PFSK-1 (cell line): ENCODE measurements at regions not wholly inside any gene's neighbourhood (a gene's known extent, or its start where the extent isn't known, plus 50 kb on each side); places are given as distances from the start of the nearest gene placed in this dataset.

ENCODE experiments used
- POLR2AphosphoS5 ChIP-seq: IDR thresholded peaks from 2 replicates; pipeline ENCODE4 v1.6.1; 2012; ENCODE audit warnings: low read depth, mild to moderate bottlenecking, control low read depth, low read length, moderate library complexity
- REST ChIP-seq, 2 experiments: IDR thresholded peaks; 2 replicates each; pipeline versions ENCODE4 v1.6.1 to v1.8.0; 2011 to 2012; ENCODE audit warnings: low read depth in 2 of 2, low read length in 2 of 2, control low read depth in 1 of 2, inconsistent platforms in 1 of 2, mild to moderate bottlenecking in 1 of 2, moderate library complexity in 1 of 2; ENCODE audit not compliant: insufficient read depth in 1 of 2
- SIN3A ChIP-seq: IDR thresholded peaks from 2 replicates; pipeline ENCODE4 v1.6.1; 2012; ENCODE audit warnings: mild to moderate bottlenecking, low read length, moderate library complexity, borderline replicate concordance; ENCODE audit not compliant: insufficient read depth
- TAF1 ChIP-seq: IDR thresholded peaks from 2 replicates; pipeline ENCODE4 v1.6.1; 2012; ENCODE audit warnings: low read length, control low read depth, borderline replicate concordance; ENCODE audit not compliant: insufficient read depth

GRCh38 chr21:20591284-20591683 lies 406.9 kb upstream of the NCAM2 start:
- TF ChIP-seq POLR2AphosphoS5, result no peak
- no peak for TF ChIP-seq REST (IDR thresholded peaks at IDR 0.05; ENCODE audit: insufficient read depth in 1 of 2, low read depth in 2 of 2, low read length in 2 of 2)
- no peak for TF ChIP-seq SIN3A
- TF ChIP-seq TAF1, result no peak
